ENCODE measurements at regions not wholly inside any gene's neighbourhood (a gene's known extent, or its start where the extent isn't known, plus 50 kb on each side); places are given as distances from the start of the nearest gene placed in this dataset.

GRCh38 chr1:213331631-213332175, 280.7 kb downstream of the RPS6KC1 start:
- TF ChIP-seq, protein P1, sequence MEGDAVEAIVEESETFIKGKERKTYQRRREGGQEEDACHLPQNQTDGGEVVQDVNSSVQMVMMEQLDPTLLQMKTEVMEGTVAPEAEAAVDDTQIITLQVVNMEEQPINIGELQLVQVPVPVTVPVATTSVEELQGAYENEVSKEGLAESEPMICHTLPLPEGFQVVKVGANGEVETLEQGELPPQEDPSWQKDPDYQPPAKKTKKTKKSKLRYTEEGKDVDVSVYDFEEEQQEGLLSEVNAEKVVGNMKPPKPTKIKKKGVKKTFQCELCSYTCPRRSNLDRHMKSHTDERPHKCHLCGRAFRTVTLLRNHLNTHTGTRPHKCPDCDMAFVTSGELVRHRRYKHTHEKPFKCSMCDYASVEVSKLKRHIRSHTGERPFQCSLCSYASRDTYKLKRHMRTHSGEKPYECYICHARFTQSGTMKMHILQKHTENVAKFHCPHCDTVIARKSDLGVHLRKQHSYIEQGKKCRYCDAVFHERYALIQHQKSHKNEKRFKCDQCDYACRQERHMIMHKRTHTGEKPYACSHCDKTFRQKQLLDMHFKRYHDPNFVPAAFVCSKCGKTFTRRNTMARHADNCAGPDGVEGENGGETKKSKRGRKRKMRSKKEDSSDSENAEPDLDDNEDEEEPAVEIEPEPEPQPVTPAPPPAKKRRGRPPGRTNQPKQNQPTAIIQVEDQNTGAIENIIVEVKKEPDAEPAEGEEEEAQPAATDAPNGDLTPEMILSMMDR (IDR thresholded peaks at IDR 0.05; ENCODE audit: control insufficient read depth, extremely low read depth, insufficient read depth) = no peak

GRCh38 chr1:213332491-213332890, 281.4 kb downstream of the RPS6KC1 start:
- TF ChIP-seq, protein P1 (IDR thresholded peaks at IDR 0.05; ENCODE audit: control insufficient read depth, extremely low read depth, insufficient read depth) = no peak
- DNase-seq (ENCODE audit: low read depth) = no peak
- H3K4me3 ChIP-seq (ENCODE audit: low read depth, low read length) = no peak overlapping the region

More at GRCh38 chr1:213331631-213332175, 280.7 kb downstream of the RPS6KC1 start:
- no peak for DNase-seq (ENCODE audit: low read depth)
- no peak overlapping the region for H3K4me3 ChIP-seq (ENCODE audit: low read depth, low read length)

- TF ChIP-seq, protein P1 (IDR thresholded peaks at IDR 0.05; ENCODE audit: control insufficient read depth, extremely low read depth, insufficient read depth) = no peak
- H3K4me3 ChIP-seq (ENCODE audit: low read depth, low read length) = no peak overlapping the region
- DNase-seq (ENCODE audit: low read depth) = no peak
Measured at GRCh38 chr1:213333121-213333520, 282.1 kb downstream of the RPS6KC1 start.

GRCh38 chr1:213335084-213335483, 284.0 kb downstream of the RPS6KC1 start:
- no peak overlapping the region for H3K4me3 ChIP-seq (ENCODE audit: low read depth, low read length)
- TF ChIP-seq, protein P1 (IDR thresholded peaks at IDR 0.05; ENCODE audit: control insufficient read depth, extremely low read depth, insufficient read depth) = no peak
- no peak for DNase-seq (ENCODE audit: low read depth)

- TF ChIP-seq, protein P1 (IDR thresholded peaks at IDR 0.05; ENCODE audit: control insufficient read depth, extremely low read depth, insufficient read depth) = no peak
- no peak for DNase-seq (ENCODE audit: low read depth)
- no peak overlapping the region for H3K4me3 ChIP-seq (ENCODE audit: low read depth, low read length)
Measured at GRCh38 chr1:213337025-213337678, 286.1 kb downstream of the RPS6KC1 start.

DNA sequence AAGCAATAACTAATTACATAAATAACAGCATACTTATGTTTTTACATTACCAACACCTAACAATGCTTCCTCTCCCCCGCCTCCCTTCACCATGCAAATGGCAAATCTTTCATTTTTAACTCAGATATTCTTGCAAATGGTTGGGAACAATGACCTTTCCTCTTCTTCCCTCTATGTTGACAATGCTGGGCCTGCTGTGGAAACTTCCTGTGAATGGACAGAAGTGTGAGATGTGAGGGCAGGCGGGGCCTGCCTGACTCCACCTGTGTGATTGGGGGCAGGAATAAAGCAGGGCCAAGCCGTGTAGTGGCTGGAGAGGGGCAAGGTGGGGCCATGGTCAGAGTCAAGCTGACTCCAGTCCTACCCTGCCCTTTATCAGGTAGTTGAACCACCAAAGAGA, 289.6 kb downstream of the RPS6KC1 start:
- TF ChIP-seq, protein P1 (IDR thresholded peaks at IDR 0.05; ENCODE audit: control insufficient read depth, extremely low read depth, insufficient read depth) = no peak
- DNase-seq (ENCODE audit: low read depth) = no peak
- H3K4me3 ChIP-seq (ENCODE audit: low read depth, low read length) = no peak overlapping the region

- DNase-seq (ENCODE audit: low read depth) = no peak
- no peak overlapping the region for H3K4me3 ChIP-seq (ENCODE audit: low read depth, low read length)
- TF ChIP-seq, protein P1 (IDR thresholded peaks at IDR 0.05; ENCODE audit: control insufficient read depth, extremely low read depth, insufficient read depth) = no peak
Measured at GRCh38 chr1:213345621-213346020, 294.6 kb downstream of the RPS6KC1 start.
